OCI-LY3 (cell line): ENCODE measurements at regions not wholly inside any gene's neighbourhood (a gene's known extent, or its start where the extent isn't known, plus 50 kb on each side); places are given as distances from the start of the nearest gene placed in this dataset.

Experiments used
- H2AFZ ChIP-seq: fragments of 200-600, 300-600 bp; shearing (Covaris generic); 2 replicates; pipeline ENCODE4 v1.6.0; 2014; ENCODE audit warnings: antibody characterized with exemption, low read depth, low read length
- H3K27ac ChIP-seq: fragments of 200-600, 300-600 bp; sonication (generic); 2 replicates; pipeline ENCODE4 v1.5.1; 2014; ENCODE audit warnings: mild to moderate bottlenecking, low read length, moderate library complexity, mixed read lengths
- H3K27me3 ChIP-seq: fragments of 200-600, 300-600 bp; sonication (generic); 2 replicates; pipeline ENCODE4 v1.6.1; 2014; ENCODE audit warnings: low read depth, low read length, mixed read lengths
- H3K36me3 ChIP-seq: fragments of 200-600, 300-600 bp; sonication (generic); replicated peaks from 2 replicates; pipeline ENCODE3; 2014; ENCODE audit warnings: low read depth, low read length, mixed read lengths
- H3K4me1 ChIP-seq: fragments of 300-600, 200-600 bp; sonication (generic); 2 replicates; pipeline ENCODE4 v1.6.1; 2014; ENCODE audit warnings: low read length, mixed read lengths
- H3K4me2 ChIP-seq: fragments of 200-600, 300-600 bp; sonication (generic); 2 replicates; pipeline ENCODE4 v1.6.1; 2014; ENCODE audit warnings: low read length, mixed read lengths
- H3K4me3 ChIP-seq: fragments of 300-600, 200-600 bp; sonication (generic); 2 replicates; pipeline ENCODE4 v1.5.1; 2014; ENCODE audit warnings: antibody characterized with exemption, mild to moderate bottlenecking, low read length, moderate library complexity
- H3K79me2 ChIP-seq: fragments of 300-600, 200-600 bp; shearing (Covaris generic); 2 replicates; pipeline ENCODE4 v1.6.1; 2014; ENCODE audit warnings: mild to moderate bottlenecking, low read length, mixed read lengths
- H3K9ac ChIP-seq: fragments of 300-600, 200-600 bp; shearing (Covaris generic); 2 replicates; pipeline ENCODE4 v1.6.0; 2014; ENCODE audit warnings: mild to moderate bottlenecking, low read length, moderate library complexity
- H3K9me3 ChIP-seq: fragments of 200-600, 300-600 bp; shearing (Covaris generic); 2 replicates; pipeline ENCODE4 v1.6.1; 2014; ENCODE audit warnings: low read length, mixed read lengths; ENCODE audit not compliant: insufficient read depth
- H4K20me1 ChIP-seq: fragments of 200-600, 300-600 bp; sonication (generic); 2 replicates; pipeline ENCODE4 v1.6.1; 2016; ENCODE audit warnings: low read length, mixed read lengths; ENCODE audit not compliant: insufficient read depth
- CTCF ChIP-seq: fragments of 200-600, 300-600 bp; sonication (generic); IDR thresholded peaks from 2 replicates; pipeline ENCODE4 v1.5.1; 2014; ENCODE audit warnings: antibody characterized with exemption, low read length, low read depth
- EZH2phosphoT487 ChIP-seq: fragments of 200-600 bp; shearing (Covaris generic); IDR thresholded peaks from 2 replicates; pipeline ENCODE4 v1.6.1; 2018; ENCODE audit warnings: antibody characterized with exemption, mixed run types, low read depth

- H3K36me3 ChIP-seq, result no peaks in the 10 kb centered on the region
- H3K4me3 ChIP-seq, result no peak overlapping the region
- H3K79me2 ChIP-seq, result no peaks in the 10 kb centered on the region
- H3K9ac ChIP-seq, result no peak overlapping the region
- no peak for TF ChIP-seq EZH2phosphoT487
- no peak for TF ChIP-seq CTCF
- no peak overlapping the region for H3K27ac ChIP-seq
- H4K20me1 ChIP-seq, result no peaks in the 10 kb centered on the region
- H3K4me2 ChIP-seq, result no peak overlapping the region
- no peaks in the 10 kb centered on the region for H3K9me3 ChIP-seq
- no peak overlapping the region for H2AFZ ChIP-seq
- no peaks in the 10 kb centered on the region for H3K27me3 ChIP-seq
- H3K4me1 ChIP-seq, result no peaks in the 10 kb centered on the region
These were observed 281.5 kb downstream of the ICOS start for GRCh38 chr2:204218040-204218439.

DNA sequence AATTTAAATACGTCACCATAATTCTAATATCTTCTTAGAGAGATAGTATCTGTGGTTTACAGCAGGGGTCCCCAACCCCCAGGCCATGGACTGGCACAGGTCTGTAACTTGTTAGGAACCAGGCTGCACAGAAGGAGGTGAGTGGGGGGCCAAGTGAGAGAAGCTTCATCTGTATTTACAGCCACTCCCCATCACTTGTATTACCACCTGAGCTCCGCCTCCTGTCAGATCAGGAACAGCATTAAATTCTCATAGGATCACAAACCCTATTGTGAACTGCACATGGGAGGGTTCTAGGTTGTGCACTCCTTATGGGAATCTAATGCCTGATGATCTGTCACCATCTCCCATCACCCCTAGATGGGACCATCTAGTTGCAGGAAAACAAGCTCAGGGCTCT lies 282.6 kb downstream of the ICOS start:
- Histone ChIP-seq H3K9ac (no peak overlapping the region), H4K20me1 (no peaks in the 10 kb centered on the region), H3K36me3 (no peaks in the 10 kb centered on the region), H3K9me3 (no peaks in the 10 kb centered on the region), H3K27ac (no peak overlapping the region), H3K4me1 (no peaks in the 10 kb centered on the region), H3K79me2 (no peaks in the 10 kb centered on the region), H2AFZ (no peak overlapping the region), H3K4me3 (no peak overlapping the region), H3K4me2 (no peak overlapping the region), H3K27me3 (no peaks in the 10 kb centered on the region)
- TF ChIP-seq CTCF, result no peak
- no peak for TF ChIP-seq EZH2phosphoT487

DNA sequence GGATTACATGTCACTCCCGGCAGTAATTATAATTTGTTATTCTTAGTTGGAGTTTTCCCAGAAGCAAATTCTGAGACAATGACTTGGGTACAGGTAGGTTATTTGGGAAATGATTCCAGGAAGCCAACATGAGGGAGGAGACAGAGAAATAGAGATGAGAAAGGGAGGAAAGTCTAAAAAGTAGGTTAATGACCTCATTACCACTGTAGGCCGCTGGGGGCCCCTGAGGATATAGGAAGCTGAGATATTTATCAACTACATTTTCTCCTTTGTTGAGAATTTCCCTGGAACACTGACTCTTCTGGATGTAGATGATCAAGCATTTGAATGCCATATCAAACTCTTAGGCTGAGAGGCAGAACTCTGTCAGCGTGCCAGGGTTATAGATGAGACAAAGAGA lies 284.3 kb downstream of the ICOS start:
- H3K36me3 ChIP-seq, result no peaks in the 10 kb centered on the region
- H4K20me1 ChIP-seq, result no peaks in the 10 kb centered on the region
- no peak overlapping the region for H3K4me2 ChIP-seq
- no peak overlapping the region for H3K9ac ChIP-seq
- no peak for TF ChIP-seq EZH2phosphoT487
- no peak for TF ChIP-seq CTCF
- H2AFZ ChIP-seq, result no peak overlapping the region
- H3K9me3 ChIP-seq, result no peaks in the 10 kb centered on the region
- H3K4me1 ChIP-seq, result no peaks in the 10 kb centered on the region
- peaks cover 6% of the 10 kb centered on the region for H3K27me3 ChIP-seq
- no peaks in the 10 kb centered on the region for H3K79me2 ChIP-seq
- no peak overlapping the region for H3K4me3 ChIP-seq
- H3K27ac ChIP-seq, result no peak overlapping the region

GRCh38 chr2:204223046-204223445 lies 286.5 kb downstream of the ICOS start:
- H3K4me1 ChIP-seq, result no peaks in the 10 kb centered on the region
- no peak overlapping the region for H3K4me2 ChIP-seq
- H3K9me3 ChIP-seq, result no peaks in the 10 kb centered on the region
- no peak for TF ChIP-seq EZH2phosphoT487
- TF ChIP-seq CTCF, result no peak
- H3K79me2 ChIP-seq, result no peaks in the 10 kb centered on the region
- no peak overlapping the region for H3K4me3 ChIP-seq
- no peak overlapping the region for H3K27ac ChIP-seq
- no peaks in the 10 kb centered on the region for H4K20me1 ChIP-seq
- peaks cover 18% of the 10 kb centered on the region for H3K27me3 ChIP-seq
- no peak overlapping the region for H3K9ac ChIP-seq
- no peaks in the 10 kb centered on the region for H3K36me3 ChIP-seq
- H2AFZ ChIP-seq, result no peak overlapping the region
